ENCODE measurements at regions not wholly inside any gene's neighbourhood (a gene's known extent, or its start where the extent isn't known, plus 50 kb on each side); places are given as distances from the start of the nearest gene placed in this dataset.
"Not testable (repeated sequence)": the region's sequence is repeated elsewhere in the genome, so short reads cannot be mapped to it uniquely, and the experiment has no call there.

- no peak overlapping the region for H2AFZ ChIP-seq (ENCODE audit: low read depth, low read length)
- H3K4me3 ChIP-seq (ENCODE audit: insufficient read depth, low read depth, low read length), result no peak overlapping the region
- no peaks in the 10 kb centered on the region for H3K36me3 Mint-ChIP-seq (ENCODE audit: low read depth, unreplicated experiment)
- H3K4me3 Mint-ChIP-seq (ENCODE audit: unreplicated experiment), result no peak overlapping the region
- DNase-seq (ENCODE audit: low read depth) (no peak), FAIRE-seq (no peak)
- peaks cover 8% of the 10 kb centered on the region for H3K9me3 ChIP-seq (ENCODE audit: insufficient read depth, low read depth, low read length)
- peaks cover 17% of the 10 kb centered on the region for H3K9me3 Mint-ChIP-seq (ENCODE audit: unreplicated experiment)
- no peaks in the 10 kb centered on the region for H3K4me1 ChIP-seq (ENCODE audit: insufficient read depth, low read length)
- H3K79me2 ChIP-seq (ENCODE audit: insufficient read depth, low read length), result no peaks in the 10 kb centered on the region
- no peak overlapping the region for H3K27ac ChIP-seq (ENCODE audit: low read depth, low read length)
- H3K4me2 ChIP-seq (ENCODE audit: low read length), result no peak overlapping the region
- no peaks in the 10 kb centered on the region for H3K4me1 Mint-ChIP-seq (ENCODE audit: low read depth, unreplicated experiment)
- TF ChIP-seq EZH2 (IDR thresholded peaks at IDR 0.05; ENCODE audit: insufficient read depth, low read length) (no peak), CTCF (IDR thresholded peaks at IDR 0.05; ENCODE audit: insufficient read depth, low read depth, low read length) (no peak)
- no peak overlapping the region for H3K9ac ChIP-seq (ENCODE audit: low read length)
- no peaks in the 10 kb centered on the region for H3K27me3 ChIP-seq (ENCODE audit: insufficient read depth, low read length)
- no peaks in the 10 kb centered on the region for H3K27me3 Mint-ChIP-seq (ENCODE audit: low read depth, unreplicated experiment)
- no peaks in the 10 kb centered on the region for H3K36me3 ChIP-seq (ENCODE audit: insufficient read depth, low read length)
- no peaks in the 10 kb centered on the region for H4K20me1 ChIP-seq (ENCODE audit: insufficient read depth, low read length)
- H3K27ac Mint-ChIP-seq (ENCODE audit: unreplicated experiment), result no peak overlapping the region
Observed at GRCh38 chr2:33696234-33696633, 97.1 kb upstream of the FAM98A start.

DNA sequence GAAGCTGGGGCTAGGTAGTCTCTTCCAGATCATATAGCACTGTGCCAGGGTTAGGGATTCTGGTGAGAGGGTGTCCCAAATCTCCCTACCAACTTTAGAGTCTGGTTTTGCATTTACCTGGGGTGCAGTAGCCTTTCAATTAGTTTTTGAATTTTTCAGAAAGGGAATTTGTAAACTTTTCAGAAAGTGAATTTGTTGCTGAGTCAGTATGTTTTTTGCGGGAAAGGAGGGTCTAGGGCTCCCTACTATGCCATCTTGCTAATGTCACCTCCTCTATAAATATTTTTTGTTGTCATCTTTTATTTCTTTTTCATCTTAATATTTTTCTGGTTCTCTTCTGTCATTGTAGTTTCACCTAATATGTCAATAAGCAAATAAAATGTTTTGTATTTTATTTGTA is 95.8 kb upstream of the FAM98A start:
- Histone ChIP-seq H3K36me3 (ENCODE audit: insufficient read depth, low read length) (no peaks in the 10 kb centered on the region), H3K79me2 (ENCODE audit: insufficient read depth, low read length) (no peaks in the 10 kb centered on the region), H3K27me3 (ENCODE audit: insufficient read depth, low read length) (no peaks in the 10 kb centered on the region), H4K20me1 (ENCODE audit: insufficient read depth, low read length) (no peaks in the 10 kb centered on the region), H3K9ac (ENCODE audit: low read length) (no peak overlapping the region), H2AFZ (ENCODE audit: low read depth, low read length) (no peak overlapping the region), H3K9me3 (ENCODE audit: insufficient read depth, low read depth, low read length) (no peaks in the 10 kb centered on the region), H3K4me3 (ENCODE audit: insufficient read depth, low read depth, low read length) (no peak overlapping the region), H3K4me2 (ENCODE audit: low read length) (no peak overlapping the region), H3K27ac (ENCODE audit: low read depth, low read length) (no peak overlapping the region), H3K4me1 (ENCODE audit: insufficient read depth, low read length) (no peaks in the 10 kb centered on the region)
- FAIRE-seq (no peak), DNase-seq (ENCODE audit: low read depth) (no peak)
- Mint-ChIP-seq H3K4me3 (ENCODE audit: unreplicated experiment) (no peak overlapping the region), H3K36me3 (ENCODE audit: low read depth, unreplicated experiment) (no peaks in the 10 kb centered on the region), H3K4me1 (ENCODE audit: low read depth, unreplicated experiment) (no peaks in the 10 kb centered on the region), H3K27me3 (ENCODE audit: low read depth, unreplicated experiment) (no peaks in the 10 kb centered on the region), H3K27ac (ENCODE audit: unreplicated experiment) (no peak overlapping the region), H3K9me3 (ENCODE audit: unreplicated experiment) (peaks cover 18% of the 10 kb centered on the region)
- no peak for TF ChIP-seq EZH2 (IDR thresholded peaks at IDR 0.05; ENCODE audit: insufficient read depth, low read length)

DNA sequence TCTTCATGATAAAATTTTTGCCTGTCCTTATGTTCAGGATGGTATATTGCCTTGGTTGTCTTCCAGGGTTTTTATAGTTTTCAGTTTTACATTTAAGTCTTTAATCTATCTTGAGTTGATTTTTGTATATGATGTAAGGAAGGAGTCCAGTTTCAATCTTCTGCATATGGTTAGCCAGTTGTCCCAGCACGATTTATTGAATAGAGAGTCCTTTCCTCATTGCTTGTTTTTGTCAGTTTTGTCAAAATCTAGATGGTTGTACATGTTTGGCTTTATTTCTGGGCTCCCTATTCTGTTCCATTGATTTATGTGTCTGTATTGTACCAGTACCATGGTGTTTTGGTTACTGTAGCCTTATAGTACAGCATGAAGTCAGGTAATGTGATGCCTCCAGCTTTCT is 91.6 kb upstream of the FAM98A start:
- H3K9ac ChIP-seq (ENCODE audit: low read length), result not testable (repeated sequence)

DNA sequence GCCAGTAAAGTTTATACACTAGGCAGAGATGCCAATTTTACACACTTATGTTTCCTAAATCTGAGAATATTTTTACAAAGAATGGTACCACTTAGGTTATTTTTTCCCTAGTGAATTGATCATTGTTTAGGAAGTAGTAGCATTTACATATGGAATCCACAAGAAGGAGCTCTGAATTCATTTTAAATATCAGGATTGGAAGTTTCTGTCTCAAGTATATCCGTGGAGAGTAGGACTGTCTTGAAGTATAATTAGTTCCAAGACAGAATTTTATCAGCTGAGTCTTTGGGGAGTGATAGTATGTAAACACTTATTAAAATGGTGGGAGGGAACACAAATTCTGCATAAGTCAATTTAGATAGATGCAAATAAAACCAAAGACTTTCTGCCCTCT is 82.3 kb upstream of the FAM98A start:
- no peak overlapping the region for H3K4me3 ChIP-seq (ENCODE audit: insufficient read depth, low read depth, low read length)
- no peaks in the 10 kb centered on the region for H3K9me3 Mint-ChIP-seq (ENCODE audit: unreplicated experiment)
- H2AFZ ChIP-seq (ENCODE audit: low read depth, low read length), result peak overlapping the region; percentile 41
- peaks cover 10% of the 10 kb centered on the region for H3K4me1 ChIP-seq (ENCODE audit: insufficient read depth, low read length)
- H4K20me1 ChIP-seq (ENCODE audit: insufficient read depth, low read length), result no peaks in the 10 kb centered on the region
- H3K9me3 ChIP-seq (ENCODE audit: insufficient read depth, low read depth, low read length), result no peaks in the 10 kb centered on the region
- FAIRE-seq (no peak), DNase-seq (ENCODE audit: low read depth) (peak; percentile 8)
- H3K27me3 Mint-ChIP-seq (ENCODE audit: low read depth, unreplicated experiment), result no peaks in the 10 kb centered on the region
- H3K9ac ChIP-seq (ENCODE audit: low read length), result no peak overlapping the region
- H3K27ac Mint-ChIP-seq (ENCODE audit: unreplicated experiment), result no peak overlapping the region
- H3K36me3 Mint-ChIP-seq (ENCODE audit: low read depth, unreplicated experiment), result no peaks in the 10 kb centered on the region
- H3K36me3 ChIP-seq (ENCODE audit: insufficient read depth, low read length), result no peaks in the 10 kb centered on the region
- no peak overlapping the region for H3K27ac ChIP-seq (ENCODE audit: low read depth, low read length)
- TF ChIP-seq EZH2 (IDR thresholded peaks at IDR 0.05; ENCODE audit: insufficient read depth, low read length) (no peak), CTCF (IDR thresholded peaks at IDR 0.05; ENCODE audit: insufficient read depth, low read depth, low read length) (peak; percentile 39)
- H3K4me2 ChIP-seq (ENCODE audit: low read length), result peak overlapping the region; percentile 67
- H3K27me3 ChIP-seq (ENCODE audit: insufficient read depth, low read length), result no peaks in the 10 kb centered on the region
- no peak overlapping the region for H3K4me3 Mint-ChIP-seq (ENCODE audit: unreplicated experiment)
- no peaks in the 10 kb centered on the region for H3K79me2 ChIP-seq (ENCODE audit: insufficient read depth, low read length)
- peaks cover 6% of the 10 kb centered on the region for H3K4me1 Mint-ChIP-seq (ENCODE audit: low read depth, unreplicated experiment)

More for the DNA sequence above, 91.6 kb upstream of the FAM98A start:
- not testable (repeated sequence) for H3K27me3 Mint-ChIP-seq (ENCODE audit: low read depth, unreplicated experiment); H4K20me1 ChIP-seq (ENCODE audit: insufficient read depth, low read length); H3K27ac ChIP-seq (ENCODE audit: low read depth, low read length); H3K4me2 ChIP-seq (ENCODE audit: low read length); DNase-seq (ENCODE audit: low read depth); H3K4me1 Mint-ChIP-seq (ENCODE audit: low read depth, unreplicated experiment); H3K36me3 Mint-ChIP-seq (ENCODE audit: low read depth, unreplicated experiment); H3K4me3 ChIP-seq (ENCODE audit: insufficient read depth, low read depth, low read length); H3K4me1 ChIP-seq (ENCODE audit: insufficient read depth, low read length); H3K27me3 ChIP-seq (ENCODE audit: insufficient read depth, low read length); H3K27ac Mint-ChIP-seq (ENCODE audit: unreplicated experiment); H3K4me3 Mint-ChIP-seq (ENCODE audit: unreplicated experiment); FAIRE-seq; H2AFZ ChIP-seq (ENCODE audit: low read depth, low read length); H3K79me2 ChIP-seq (ENCODE audit: insufficient read depth, low read length); H3K9me3 ChIP-seq (ENCODE audit: insufficient read depth, low read depth, low read length); H3K36me3 ChIP-seq (ENCODE audit: insufficient read depth, low read length)
- H3K9me3 Mint-ChIP-seq (ENCODE audit: unreplicated experiment), result peaks cover 24% of the 10 kb centered on the region
